ENCODE measurements at regions not wholly inside any gene's neighbourhood (a gene's known extent, or its start where the extent isn't known, plus 50 kb on each side); places are given as distances from the start of the nearest gene placed in this dataset.

- Histone ChIP-seq H3K27me3 (ENCODE audit: control insufficient read depth, extremely low read depth, insufficient read depth, low read length) (peaks cover 11% of the 10 kb centered on the region), H3K9me3 (ENCODE audit: control insufficient read depth, low read depth, low read length) (no peaks in the 10 kb centered on the region), H3K9ac (ENCODE audit: control insufficient read depth, extremely low read depth, insufficient read depth, low read length) (no peak overlapping the region), H3K4me3 (ENCODE audit: control insufficient read depth in 2 of 3, extremely low read depth in 1 of 3, insufficient read depth in 2 of 3, low read depth in 1 of 3, low read length in 3 of 3) (no peak overlapping the region), H3K36me3 (ENCODE audit: control insufficient read depth in 2 of 2, extremely low read depth in 1 of 2, insufficient read depth in 2 of 2, low read length in 2 of 2) (no peaks in the 10 kb centered on the region), H2AFZ (ENCODE audit: control insufficient read depth, low read length) (no peak overlapping the region), H3K4me1 (ENCODE audit: control insufficient read depth, extremely low read depth, insufficient read depth, low read length) (no peaks in the 10 kb centered on the region), H3K79me2 (ENCODE audit: control insufficient read depth, insufficient read depth, low read length) (no peaks in the 10 kb centered on the region), H4K20me1 (ENCODE audit: control insufficient read depth, extremely low read depth, insufficient read depth, low read length) (no peaks in the 10 kb centered on the region), H3K4me2 (ENCODE audit: control insufficient read depth, extremely low read depth, insufficient read depth, low read depth, low read length) (no peak overlapping the region), H3K27ac (ENCODE audit: control insufficient read depth, insufficient read depth, low read length) (no peak overlapping the region), H3K9me1 (ENCODE audit: control insufficient read depth, extremely low read depth, insufficient read depth, low read length) (no peaks in the 10 kb centered on the region)
- FAIRE-seq: no peak
- TF ChIP-seq CTCF (optimal IDR thresholded peaks at IDR 0.05 in 1 of 3, IDR thresholded peaks at IDR 0.05 in 1 of 3, conservative IDR thresholded peaks at IDR 0.05 in 1 of 3; ENCODE audit: extremely low read depth in 1 of 3, insufficient read depth in 2 of 3, low read length in 3 of 3) (no peak), EZH2 (IDR thresholded peaks at IDR 0.05; ENCODE audit: low read length) (no peak)
- dilution Hi-C loops (cut with MboI; ENCODE audit: extremely low pct_ligation_motif_present, low sequenced_read_pairs): no loop called here
- no peak for DNase-seq (ENCODE audit: low read depth, low spot score)
Measured at GRCh38 chr2:129720761-129721160, 258.7 kb upstream of the RAB6C start.

GRCh38 chr2:129721236-129721635 is 258.2 kb upstream of the RAB6C start:
- H3K9ac ChIP-seq (ENCODE audit: control insufficient read depth, extremely low read depth, insufficient read depth, low read length): no peak overlapping the region
- no peaks in the 10 kb centered on the region for H4K20me1 ChIP-seq (ENCODE audit: control insufficient read depth, extremely low read depth, insufficient read depth, low read length)
- no peaks in the 10 kb centered on the region for H3K4me1 ChIP-seq (ENCODE audit: control insufficient read depth, extremely low read depth, insufficient read depth, low read length)
- no peaks in the 10 kb centered on the region for H3K9me3 ChIP-seq (ENCODE audit: control insufficient read depth, low read depth, low read length)
- H3K79me2 ChIP-seq (ENCODE audit: control insufficient read depth, insufficient read depth, low read length): no peaks in the 10 kb centered on the region
- no peak overlapping the region for H3K4me3 ChIP-seq (ENCODE audit: control insufficient read depth in 2 of 3, extremely low read depth in 1 of 3, insufficient read depth in 2 of 3, low read depth in 1 of 3, low read length in 3 of 3)
- no peak overlapping the region for H3K27ac ChIP-seq (ENCODE audit: control insufficient read depth, insufficient read depth, low read length)
- FAIRE-seq: no peak
- no peak overlapping the region for H3K4me2 ChIP-seq (ENCODE audit: control insufficient read depth, extremely low read depth, insufficient read depth, low read depth, low read length)
- no peaks in the 10 kb centered on the region for H3K36me3 ChIP-seq (ENCODE audit: control insufficient read depth in 2 of 2, extremely low read depth in 1 of 2, insufficient read depth in 2 of 2, low read length in 2 of 2)
- H3K9me1 ChIP-seq (ENCODE audit: control insufficient read depth, extremely low read depth, insufficient read depth, low read length): no peaks in the 10 kb centered on the region
- no peak for TF ChIP-seq CTCF (optimal IDR thresholded peaks at IDR 0.05 in 1 of 3, IDR thresholded peaks at IDR 0.05 in 1 of 3, conservative IDR thresholded peaks at IDR 0.05 in 1 of 3; ENCODE audit: extremely low read depth in 1 of 3, insufficient read depth in 2 of 3, low read length in 3 of 3)
- TF ChIP-seq EZH2 (IDR thresholded peaks at IDR 0.05; ENCODE audit: low read length): no peak
- H2AFZ ChIP-seq (ENCODE audit: control insufficient read depth, low read length): no peak overlapping the region
- dilution Hi-C loops (cut with MboI; ENCODE audit: extremely low pct_ligation_motif_present, low sequenced_read_pairs): no loop called here
- H3K27me3 ChIP-seq (ENCODE audit: control insufficient read depth, extremely low read depth, insufficient read depth, low read length): peaks cover 11% of the 10 kb centered on the region
- DNase-seq (ENCODE audit: low read depth, low spot score): no peak
